G401 (cell line): ENCODE measurements at regions not wholly inside any gene's neighbourhood (a gene's known extent, or its start where the extent isn't known, plus 50 kb on each side); places are given as distances from the start of the nearest gene placed in this dataset.
A peak's percentile ranks its signal among the peaks of the same experiment; 100 is the strongest.

ENCODE experiments used
- DNase-seq: peaks from one replicate; pipeline ENCODE4 v3.0.0-alpha.2; 2015; ENCODE audit warnings: low spot score
- in situ Hi-C: cut with HindIII; loops from 2 replicates; pipeline ENCODE4 v1.10.0; 2016; ENCODE audit warnings: low sequenced_read_pairs, mixed read lengths

DNA sequence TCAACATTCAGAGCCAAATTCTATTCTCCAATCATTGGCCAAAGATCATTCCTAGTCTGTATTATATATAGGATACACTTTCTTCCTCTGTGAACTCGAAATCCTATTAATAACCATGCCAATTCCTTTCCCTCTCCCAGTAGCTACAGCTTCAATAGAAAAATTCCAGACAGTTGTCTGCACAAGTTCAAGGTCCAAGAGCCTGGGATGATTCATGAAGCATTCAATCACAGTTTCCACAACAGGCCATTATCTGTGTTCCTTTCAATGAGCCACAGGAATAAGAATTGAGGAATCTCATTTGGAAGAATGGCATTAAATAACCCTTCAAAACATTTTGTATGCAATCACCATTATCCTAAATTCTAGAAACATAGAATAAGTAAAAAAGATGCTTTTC lies 437.4 kb downstream of the RMST start:
- in situ Hi-C loops: no loop called here
- DNase-seq: no peak

DNA sequence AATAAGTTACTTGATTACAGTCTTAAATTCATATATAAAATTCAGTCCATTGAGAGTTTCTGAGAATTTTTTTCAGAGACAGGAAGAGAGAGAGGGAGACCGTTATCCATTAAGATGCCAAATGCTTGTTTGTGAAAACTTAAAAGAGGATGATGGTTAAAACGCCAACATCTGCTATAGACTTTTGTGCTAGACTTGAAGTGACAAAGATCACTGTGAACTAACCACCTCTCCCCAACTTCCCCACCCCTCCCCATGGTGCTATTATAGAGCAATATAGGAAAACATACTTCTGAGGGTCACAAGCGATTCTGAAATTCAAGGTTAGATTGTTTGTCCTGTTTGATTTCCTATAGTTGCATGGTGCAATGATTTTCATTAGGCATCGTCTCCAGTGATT lies 440.8 kb downstream of the RMST start:
- in situ Hi-C loops: no loop called here
- no peak for DNase-seq

GRCh38 chr12:97907504-97907903 lies 444.9 kb downstream of the RMST start:
- in situ Hi-C loops: no loop called here

DNA sequence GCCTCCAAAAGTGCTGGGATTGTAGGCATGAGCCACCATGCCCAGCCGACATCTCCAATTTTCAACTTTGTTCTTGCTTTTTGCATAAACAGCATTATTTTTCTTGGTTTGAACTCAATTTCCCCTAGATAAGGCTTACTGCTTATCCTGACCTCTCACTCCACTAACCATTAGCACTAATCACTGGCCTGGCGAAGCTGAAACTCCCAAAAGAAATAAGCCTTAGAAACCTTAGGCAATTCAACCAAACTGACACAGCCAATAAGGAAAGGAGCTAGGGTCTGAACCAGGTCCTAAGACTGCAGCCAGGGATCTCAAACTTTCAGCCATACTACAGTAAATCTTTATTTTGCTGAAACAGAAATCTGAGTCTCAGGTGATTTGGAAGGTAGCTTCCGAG lies 448.0 kb downstream of the RMST start:
- no peak for DNase-seq

More at GRCh38 chr12:97907504-97907903, 444.9 kb downstream of the RMST start:
- no peak for DNase-seq

DNA sequence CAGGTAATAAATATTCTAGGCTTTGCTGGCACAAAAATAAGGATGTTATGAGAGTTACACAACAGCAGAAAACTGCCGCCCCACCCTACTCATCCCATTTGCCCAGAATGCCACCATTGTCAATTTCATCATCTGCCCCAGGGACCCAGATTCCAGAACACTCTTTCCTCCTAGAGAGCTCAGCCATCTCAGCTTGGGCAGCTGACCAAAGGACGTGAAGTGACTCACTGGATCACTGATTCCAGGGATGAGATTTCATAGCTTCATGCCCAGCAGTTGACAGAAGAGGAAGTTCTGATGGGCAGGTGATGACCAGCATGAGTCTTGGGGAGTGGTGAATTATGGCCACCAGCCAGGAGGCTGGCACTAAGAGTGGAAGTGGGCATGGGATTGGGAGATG lies 450.3 kb downstream of the RMST start:
- DNase-seq: no peak
- in situ Hi-C loops: no loop called here

More for the DNA sequence above, 448.0 kb downstream of the RMST start:
- in situ Hi-C loops: no loop called here

DNA sequence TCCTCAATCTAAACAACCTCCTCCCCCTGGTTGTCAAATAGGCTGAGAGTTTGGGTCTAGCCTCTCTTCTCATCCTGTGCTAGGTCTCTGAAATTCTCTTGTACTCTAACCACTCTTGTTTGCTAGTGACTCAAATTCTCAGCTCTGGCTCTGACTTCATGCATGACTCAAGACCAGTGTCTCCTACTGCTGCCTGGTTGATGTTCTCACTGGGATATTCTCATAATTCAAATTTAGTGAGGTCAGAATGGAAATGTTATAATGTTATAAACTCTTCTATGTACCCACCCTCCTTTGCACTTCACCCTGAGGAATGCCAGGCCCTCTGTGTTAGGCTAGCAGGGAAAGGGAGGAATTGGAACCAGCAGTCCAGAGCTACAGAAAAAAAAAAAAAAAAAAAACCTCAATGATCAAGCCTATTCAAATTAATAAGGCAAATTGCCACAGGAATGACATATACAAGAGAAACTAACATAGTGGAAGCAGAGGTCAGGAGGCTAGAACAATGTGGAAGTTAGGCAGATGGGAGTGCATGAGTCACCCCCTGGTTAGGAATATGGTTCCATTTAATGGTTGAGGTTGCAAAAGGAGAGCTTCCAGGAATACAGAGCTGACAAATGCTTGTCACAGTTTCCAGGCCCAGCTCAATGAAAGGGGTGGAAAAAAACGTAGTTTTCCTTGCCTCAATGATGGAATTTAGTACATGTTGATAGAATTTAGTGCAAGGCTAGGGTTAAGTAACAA lies 459.5 kb downstream of the RMST start:
- in situ Hi-C loops: no loop called here
- no peak for DNase-seq

GRCh38 chr12:97923546-97923945 lies 460.9 kb downstream of the RMST start:
- in situ Hi-C loops: no loop called here
- DNase-seq: no peak

DNA sequence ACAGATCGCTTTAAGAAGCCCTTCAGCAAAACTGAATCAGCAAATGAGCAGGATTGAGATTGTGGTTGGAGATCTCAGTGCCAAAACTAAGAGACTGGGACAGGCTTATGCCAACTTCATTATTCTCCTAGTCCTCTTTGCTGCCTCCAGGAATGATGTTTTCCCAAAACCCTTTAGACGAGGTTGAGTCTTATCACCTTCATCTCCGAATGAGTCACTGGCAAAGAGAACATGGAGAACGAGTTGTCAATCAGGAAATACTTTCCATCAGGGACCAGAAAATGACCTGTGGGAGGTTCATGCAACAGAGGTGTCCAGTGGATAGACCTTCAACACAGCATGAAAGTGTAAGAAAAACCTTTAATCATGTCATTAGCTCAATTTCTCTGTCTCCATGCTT lies 461.5 kb downstream of the RMST start:
- DNase-seq: no peak
- in situ Hi-C loops: no loop called here

GRCh38 chr12:97927977-97928376 lies 465.4 kb downstream of the RMST start:
- in situ Hi-C loops: no loop called here
- DNase-seq: no peak

DNA sequence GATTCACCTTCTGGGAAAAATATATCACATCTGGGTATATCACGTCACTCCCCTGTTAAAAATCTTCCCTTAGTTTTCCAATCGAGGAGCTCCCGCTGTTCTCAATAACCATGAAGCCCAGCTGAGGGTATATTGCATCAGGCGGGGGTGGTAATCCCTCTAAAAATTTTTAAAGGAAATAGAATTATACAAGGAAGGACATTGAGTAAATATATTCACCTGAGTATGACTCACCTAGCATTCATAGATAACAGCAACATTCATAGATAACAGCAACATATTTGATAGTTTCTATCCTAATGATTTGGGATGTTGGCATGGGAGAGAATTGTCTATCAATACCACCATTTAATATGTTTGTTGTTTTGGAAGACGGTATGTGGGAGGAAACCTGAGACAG lies 473.6 kb downstream of the RMST start:
- in situ Hi-C loops: no loop called here
- no peak for DNase-seq

GRCh38 chr12:97938031-97938430 lies 475.4 kb downstream of the RMST start:
- in situ Hi-C loops: no loop called here
- peak; percentile 16 for DNase-seq

- DNase-seq: no peak
- in situ Hi-C loops: no loop called here
These were observed 476.6 kb downstream of the RMST start for GRCh38 chr12:97939156-97939555.

GRCh38 chr12:97940105-97940504 lies 477.5 kb downstream of the RMST start:
- in situ Hi-C loops: no loop called here
- no peak for DNase-seq

- in situ Hi-C loops: no loop called here
- no peak for DNase-seq
These were observed 478.0 kb downstream of the RMST start for GRCh38 chr12:97940629-97941028.

DNA sequence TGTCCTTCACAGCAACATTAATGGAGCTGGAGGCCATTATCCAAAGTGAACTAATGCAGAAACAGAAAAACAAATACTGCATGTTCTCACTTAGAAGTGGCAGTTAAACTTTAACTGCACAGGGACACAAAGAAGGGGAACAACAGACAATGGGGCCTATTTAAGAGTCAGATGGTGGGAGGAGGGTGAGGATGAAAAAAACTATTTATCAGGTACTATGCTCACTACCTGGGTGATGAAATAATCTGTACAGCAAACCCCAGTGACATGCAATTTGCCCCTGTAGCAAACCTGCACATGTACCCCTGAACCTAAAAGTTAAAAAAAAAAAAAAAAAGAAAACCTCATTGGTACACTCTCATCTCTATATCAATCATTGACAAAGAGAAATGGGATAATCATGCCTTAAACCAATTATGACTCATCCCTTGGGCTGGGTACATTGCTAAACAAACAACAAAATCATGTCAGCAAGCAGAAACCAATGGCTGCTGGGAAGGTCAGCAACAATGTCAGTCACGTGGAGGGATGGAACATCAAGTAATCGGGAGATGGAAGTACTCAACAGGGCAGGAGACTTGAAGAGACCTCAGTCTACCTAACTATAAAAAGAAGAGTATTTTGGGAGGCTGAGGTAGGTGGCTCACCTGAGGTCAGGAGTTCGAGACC lies 479.2 kb downstream of the RMST start:
- in situ Hi-C loops: no loop called here
- no peak for DNase-seq

DNA sequence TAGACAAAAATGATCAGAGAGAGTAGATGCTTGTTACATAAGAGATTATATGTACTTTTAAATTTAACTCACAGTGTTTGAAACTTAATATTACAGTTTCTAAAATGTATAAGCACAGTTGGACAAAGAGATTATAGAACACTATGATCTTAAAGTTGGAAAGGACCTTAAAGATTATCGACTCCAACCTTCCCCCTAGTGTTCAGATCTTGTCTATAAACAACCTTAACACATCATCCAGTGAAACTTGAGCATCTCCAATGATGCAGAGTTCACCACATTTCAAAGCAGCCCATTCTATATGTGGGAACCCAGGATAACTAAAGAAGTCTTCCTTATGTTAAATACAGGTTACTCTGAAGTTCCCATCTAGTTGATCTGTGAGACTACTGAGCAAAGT lies 480.8 kb downstream of the RMST start:
- in situ Hi-C loops: no loop called here

DNA sequence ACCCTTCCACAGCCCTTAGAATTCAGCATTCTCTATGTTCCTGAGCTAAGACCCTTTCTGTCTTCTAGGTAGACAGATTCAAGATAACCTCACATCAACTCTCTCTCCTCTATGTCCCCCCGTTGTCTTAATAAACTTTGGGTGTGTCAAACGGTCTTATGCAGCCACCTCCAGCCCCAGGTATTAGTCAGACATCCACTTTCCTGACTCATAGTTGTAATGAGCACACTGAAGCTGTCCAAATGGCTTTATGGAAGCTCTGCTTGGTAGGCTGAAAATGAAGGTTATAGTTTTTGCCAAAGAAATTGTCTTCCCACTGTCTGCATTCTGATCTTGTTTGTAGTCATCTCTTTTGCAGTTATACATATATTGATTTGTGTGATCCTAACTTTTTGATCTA lies 482.0 kb downstream of the RMST start:
- in situ Hi-C loops: no loop called here
- DNase-seq: no peak

More for the DNA sequence above, 480.8 kb downstream of the RMST start:
- no peak for DNase-seq

DNA sequence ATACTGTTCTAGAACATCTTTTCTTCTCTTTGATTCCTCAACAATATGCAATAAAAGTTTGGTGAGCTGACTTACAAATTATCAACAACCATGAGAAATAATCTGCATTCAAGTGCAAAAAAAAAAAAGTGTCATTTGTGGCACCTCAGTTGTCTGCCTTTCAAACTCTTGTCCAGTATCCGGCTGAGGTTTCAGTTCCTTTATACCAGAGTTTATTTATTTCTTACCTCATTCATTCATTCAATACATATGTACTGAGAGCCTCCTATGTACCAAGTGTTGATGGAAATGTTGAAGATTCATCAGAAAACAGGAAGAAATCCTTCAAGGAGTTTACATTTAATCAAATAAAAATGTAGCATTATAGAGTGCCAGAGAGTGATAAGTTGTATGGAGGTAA lies 484.1 kb downstream of the RMST start:
- no peak for DNase-seq
- in situ Hi-C loops: no loop called here

- no peak for DNase-seq
- in situ Hi-C loops: no loop called here
These were observed 486.0 kb downstream of the RMST start for GRCh38 chr12:97948591-97948990.

DNA sequence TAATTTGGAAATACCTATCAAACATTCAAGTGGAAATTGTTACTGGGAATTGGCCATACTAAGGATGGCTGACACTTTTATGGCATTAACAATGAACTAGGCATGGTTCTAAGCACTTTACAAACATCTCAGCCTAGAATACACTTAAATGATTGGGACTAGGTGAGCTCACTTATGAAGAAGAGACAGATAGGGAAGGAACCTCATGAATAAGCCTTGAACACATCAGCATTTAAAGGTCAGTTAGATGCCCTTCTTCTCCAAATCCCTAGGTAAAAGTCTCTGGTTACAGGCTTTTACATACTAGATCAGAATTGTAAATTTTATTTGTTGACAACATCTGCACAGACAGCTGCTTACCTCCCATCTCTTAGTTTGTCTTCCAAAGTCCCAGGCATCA lies 488.6 kb downstream of the RMST start:
- in situ Hi-C loops: no loop called here
- DNase-seq: no peak

DNA sequence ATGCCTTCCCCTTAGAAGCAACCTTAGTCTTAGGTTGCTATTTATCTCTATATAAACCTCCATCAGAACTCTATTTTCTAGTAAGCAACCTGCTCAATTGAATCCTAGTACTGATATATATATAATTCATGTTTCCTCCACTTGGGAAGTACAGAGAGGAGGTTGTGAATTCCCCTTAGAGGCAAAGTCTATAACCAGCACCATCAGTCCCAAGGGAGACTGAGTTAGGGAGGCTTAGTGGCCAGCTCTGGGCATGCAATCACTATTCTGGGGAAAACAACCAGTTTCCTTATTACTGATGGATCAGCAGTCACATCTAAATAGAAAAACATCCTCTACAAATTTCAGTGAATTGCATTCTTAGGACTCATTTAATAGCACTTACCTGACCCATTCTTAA lies 489.1 kb downstream of the RMST start:
- no peak for DNase-seq
- in situ Hi-C loops: no loop called here
